K562 (cell line): ENCODE measurements at regions not wholly inside any gene's neighbourhood (a gene's known extent, or its start where the extent isn't known, plus 50 kb on each side); places are given as distances from the start of the nearest gene placed in this dataset.

ENCODE experiments used
- ATAC-seq: fragments of 200-7000 bp; cut with Tn5 transposase; 3 replicates; pipeline ENCODE4 v1.9.1; 2020; ENCODE audit warnings: moderate library complexity
- BruUV-seq: library from RNA; stranded (reverse); fragments of 400-500 nt; replicated peaks from 2 replicates; lab custom pipeline; 2021; lab: Mats Ljungman, UMichigan
- CTCF ChIA-PET: fragments of 300-600 bp; formaldehyde crosslinking; extraction: SDS; loops from one replicate; lab custom pipeline; 2021; ENCODE audit warnings: low intra/inter-chr PET ratio; lab: Yijun Ruan, JAX
- POLR2A ChIA-PET: fragments of 300-600, 350-650 bp; sonication (Branson Sonifier 250); formaldehyde crosslinking; extraction: SDS; loops from one replicate; lab custom pipeline; 2021; ENCODE audit warnings: antibody characterized with exemption, inconsistent platforms; lab: Yijun Ruan, JAX
- DNase-seq, 4 experiments: peaks; one replicate each; pipeline versions ENCODE4 v3.0.0 to v3.0.0-alpha.2; 2011 to 2018; ENCODE audit warnings: low spot score in 3 of 4, mixed read lengths in 3 of 4; ENCODE audit errors: extremely low read depth in 1 of 4
- FAIRE-seq: peaks from 2 replicates; lab custom pipeline; 2011; peaks lifted over from hg19 to GRCh38; lab: Jason Lieb, UNC
- H2AFZ ChIP-seq: 2 replicates; pipeline ENCODE4 v1.6.0; 2011; ENCODE audit warnings: low read depth, low read length, control low read depth, inconsistent platforms
- H3K27ac ChIP-seq: fragments of 200-600 bp; 3 replicates; pipeline ENCODE4 v1.8.0; 2011; ENCODE audit warnings: low read depth, mild to moderate bottlenecking, control low read depth, inconsistent platforms, low read length, moderate library complexity, mixed read lengths; ENCODE audit errors: extremely low read depth
- H3K27me3 ChIP-seq, 2 experiments: fragments of 300-600 bp in 1 of 2; 2 replicates in 1 of 2; 3 replicates in 1 of 2; pipeline versions ENCODE4 v1.6.0 to v1.8.0; 2011; ENCODE audit warnings: inconsistent platforms in 2 of 2, low read length in 2 of 2, mild to moderate bottlenecking in 1 of 2, mixed read lengths in 1 of 2, moderate library complexity in 1 of 2; ENCODE audit not compliant: control insufficient read depth in 2 of 2, insufficient read depth in 2 of 2
- H3K36me3 ChIP-seq: fragments of 300-600 bp; 3 replicates; pipeline ENCODE4 v1.8.0; 2011; ENCODE audit warnings: mild to moderate bottlenecking, low read length, inconsistent platforms; ENCODE audit not compliant: control insufficient read depth, insufficient read depth
- H3K4me1 ChIP-seq, 2 experiments: fragments of 200-600 bp in 1 of 2; replicated peaks in 1 of 2; 2 replicates in 1 of 2; 3 replicates in 1 of 2; pipeline versions ENCODE4 v1.5.1 to v1.8.0; 2011; ENCODE audit warnings: inconsistent platforms in 2 of 2, low read length in 2 of 2, mild to moderate bottlenecking in 1 of 2, mixed read lengths in 1 of 2, moderate library complexity in 1 of 2; ENCODE audit not compliant: control insufficient read depth in 2 of 2, insufficient read depth in 2 of 2
- H3K4me2 ChIP-seq: 2 replicates; pipeline ENCODE4 v1.6.1; 2011; ENCODE audit warnings: low read length, control low read depth, inconsistent platforms, mixed read lengths; ENCODE audit not compliant: insufficient read depth
- H3K4me3 ChIP-seq: fragments of 200-600 bp; sonication (generic), shearing (Covaris generic); 2 replicates; pipeline ENCODE4 v1.5.1; 2016; ENCODE audit warnings: control low read depth, inconsistent platforms
- H3K79me2 ChIP-seq: fragments of 200-600 bp; 3 replicates; pipeline ENCODE4 v1.8.0; 2011; ENCODE audit warnings: low read length, inconsistent platforms; ENCODE audit not compliant: control insufficient read depth, insufficient read depth
- H3K9ac ChIP-seq, 2 experiments: 2 replicates each; pipeline versions ENCODE4 v1.6.0 to v1.6.1; 2011; ENCODE audit warnings: low read depth in 2 of 2, low read length in 2 of 2, control low read depth in 1 of 2, inconsistent platforms in 1 of 2, mild to moderate bottlenecking in 1 of 2, mixed read lengths in 1 of 2; ENCODE audit not compliant: insufficient read depth in 1 of 2
- H3K9me1 ChIP-seq: one replicate; pipeline ENCODE4 v1.6.0; 2011; ENCODE audit warnings: inconsistent platforms, mild to moderate bottlenecking, low read length, moderate library complexity; ENCODE audit not compliant: control insufficient read depth, insufficient read depth
- H3K9me3 ChIP-seq: replicated peaks from 2 replicates; pipeline ENCODE4 v1.5.1; 2011; ENCODE audit warnings: low read depth, low read length, inconsistent platforms; ENCODE audit not compliant: control insufficient read depth, insufficient read depth
- H4K20me1 ChIP-seq: replicated peaks from 2 replicates; pipeline ENCODE4 v1.6.1; 2011; ENCODE audit warnings: low read length, inconsistent platforms, mixed read lengths; ENCODE audit not compliant: control insufficient read depth, insufficient read depth
- CBX3 ChIP-seq, 2 experiments: IDR thresholded peaks; 1 replicate in 1 of 2; 2 replicates in 1 of 2; pipeline ENCODE4 v1.6.1; 2012; ENCODE audit warnings: inconsistent platforms in 2 of 2, low read length in 2 of 2, borderline replicate concordance in 1 of 2, control low read depth in 1 of 2
- CBX8 ChIP-seq: fragments of 200-600 bp; sonication (generic); IDR thresholded peaks from 2 replicates; pipeline ENCODE4 v1.6.1; 2012; ENCODE audit warnings: borderline replicate concordance, mixed run types, low read depth, mild to moderate bottlenecking, moderate library complexity, mixed read lengths, low read length, control low read depth, inconsistent platforms; ENCODE audit not compliant: poor library complexity, severe bottlenecking; ENCODE audit errors: extremely low read depth
- CHD2 ChIP-seq: IDR thresholded peaks from 2 replicates; pipeline ENCODE4 v1.6.1; 2011; ENCODE audit warnings: low read depth, low read length
- HDAC8 ChIP-seq: fragments of 450-650 bp; IDR thresholded peaks from 2 replicates; pipeline ENCODE4 v1.6.1; 2016; ENCODE audit warnings: mild to moderate bottlenecking, missing genetic modification characterization, moderate library complexity, missing compliant biosample characterization
- KLF16 ChIP-seq: IDR thresholded peaks from 2 replicates; pipeline ENCODE4 v1.6.1; 2016; ENCODE audit warnings: antibody characterized with exemption
- MAZ ChIP-seq, 2 experiments: fragments of 450-650 bp in 1 of 2; sonication (generic) in 1 of 2; formaldehyde crosslinking; IDR thresholded peaks in 1 of 2; conservative IDR thresholded peaks in 1 of 2; 2 replicates each; pipeline versions ENCODE4 v1.4.0 to v1.5.0; 2020; ENCODE audit warnings: mild to moderate bottlenecking in 1 of 2, missing genetic modification reagents in 1 of 2
- NCOR1 ChIP-seq: fragments of 450-650 bp; IDR thresholded peaks from 2 replicates; pipeline ENCODE4 v1.6.1; 2016; ENCODE audit warnings: mild to moderate bottlenecking, moderate library complexity
- NR2C2 ChIP-seq, 2 experiments: fragments of 200-800 bp in 1 of 2; sonication (Bioruptor generic) in 1 of 2; sonication (generic) in 1 of 2; formaldehyde crosslinking in 1 of 2; IDR thresholded peaks; 2 replicates each; pipeline versions ENCODE4 v1.6.1 to v1.8.0; 2016 to 2022; ENCODE audit warnings: mild to moderate bottlenecking in 1 of 2, missing compliant biosample characterization in 1 of 2, missing genetic modification characterization in 1 of 2, missing genetic modification reagents in 1 of 2
- PML ChIP-seq: IDR thresholded peaks from 2 replicates; pipeline ENCODE4 v1.6.1; 2012; ENCODE audit warnings: low read length, inconsistent platforms
- PRMT5 ChIP-seq: sonication (generic); formaldehyde crosslinking; IDR thresholded peaks from 2 replicates; pipeline ENCODE4 v1.5.0; 2020; ENCODE audit warnings: missing genetic modification reagents
- RBM17 ChIP-seq: fragments of 200-400 bp; formaldehyde crosslinking; IDR thresholded peaks from 2 replicates; pipeline ENCODE4 v1.6.1; 2017; ENCODE audit warnings: low read depth, mild to moderate bottlenecking, low read length, borderline replicate concordance
- RBM25 ChIP-seq: fragments of 200-400 bp; formaldehyde crosslinking; IDR thresholded peaks from 2 replicates; pipeline ENCODE4 v1.6.1; 2018; ENCODE audit warnings: low read length, low read depth, moderate library complexity; ENCODE audit not compliant: severe bottlenecking
- RFX7 ChIP-seq: fragments of 250-450 bp; sonication (Bioruptor Pico); IDR thresholded peaks from 2 replicates; pipeline ENCODE4 v1.5.1; 2021; ENCODE audit warnings: mild to moderate bottlenecking
- TCF3 ChIP-seq: sonication (generic); formaldehyde crosslinking; IDR thresholded peaks from 2 replicates; pipeline ENCODE4 v1.4.0; 2020; ENCODE audit warnings: mild to moderate bottlenecking, missing genetic modification reagents
- TRIM24 ChIP-seq, 2 experiments: fragments of 450-650 bp; IDR thresholded peaks; 2 replicates each; pipeline ENCODE4 v1.6.1; 2016
- ZEB2 ChIP-seq: fragments of 450-650 bp; IDR thresholded peaks from 2 replicates; pipeline ENCODE4 v1.6.1; 2016
- ZNF146 ChIP-seq: IDR thresholded peaks from one replicate; pipeline ENCODE4 v1.6.1; 2018; ENCODE audit warnings: missing compliant biosample characterization; ENCODE audit not compliant: unreplicated experiment
- ZNF76 ChIP-seq: fragments of 250-450 bp; sonication (Bioruptor Pico); IDR thresholded peaks from 2 replicates; pipeline ENCODE4 v1.4.0; 2020; ENCODE audit warnings: mild to moderate bottlenecking, moderate library complexity, borderline replicate concordance
- WGBS: fragments of 100-300 bp; shearing (Covaris generic); methylation state at CpG from one replicate; pipeline ENCODE4 v1.1.6; 2016; ENCODE audit warnings: low coverage, mixed read lengths; ENCODE audit not compliant: insufficient coverage; ENCODE audit errors: missing lambda C conversion rate; 5-methylcytosine and 5-hydroxymethylcytosine counted together
- in situ Hi-C: fragments of 300-500 bp; cut with MboI; formaldehyde crosslinking; loops from 4 replicates; pipeline ENCODE4 v1.15.0; 2018; ENCODE audit warnings: inconsistent platforms, mixed read lengths
- intact Hi-C: fragments of 100-400 bp; cut with micrococcal nuclease; formaldehyde crosslinking; loops from 2 replicates; pipeline ENCODE4 v1.14.2; 2022

- intact Hi-C loops: no loop called here
- no peak for DNase-seq
- H3K4me1 ChIP-seq: no peaks in the 10 kb centered on the region
- no peaks in the 10 kb centered on the region for H4K20me1 ChIP-seq
- H3K9me1 ChIP-seq: no peaks in the 10 kb centered on the region
- in situ Hi-C loops: no loop called here
- H3K36me3 ChIP-seq: no peaks in the 10 kb centered on the region
- CTCF ChIA-PET: no interaction called here
- BruUV-seq: no TSS peak
- no peaks in the 10 kb centered on the region for H3K9me3 ChIP-seq
- no peaks in the 10 kb centered on the region for H3K79me2 ChIP-seq
- FAIRE-seq: no peak
- no peak overlapping the region for H2AFZ ChIP-seq
- TF ChIP-seq NCOR1 (no peak), ZNF146 (CRISPR knock-in tag) (peak; percentile 69), CBX3 (IDR thresholded peaks at IDR 0.05; ENCODE audit: borderline replicate concordance in 1 of 2, low read length in 2 of 2) (no peak), ZNF76 (no peak), RBM25 (peak; percentile 54)
- no peak overlapping the region for H3K4me2 ChIP-seq
- H3K4me3 ChIP-seq: no peak overlapping the region
- H3K27me3 ChIP-seq: no peaks in the 10 kb centered on the region
- no peak overlapping the region for H3K9ac ChIP-seq
- POLR2A ChIA-PET: no interaction called here
- ATAC-seq: no peak
- H3K27ac ChIP-seq: no peak overlapping the region
Measured at GRCh38 chr12:63498239-63498638, 170.1 kb downstream of the DPY19L2 start.

GRCh38 chr12:63496654-63497053, 171.6 kb downstream of the DPY19L2 start:
- no peaks in the 10 kb centered on the region for H3K36me3 ChIP-seq
- H3K27ac ChIP-seq: no peak overlapping the region
- H2AFZ ChIP-seq: no peak overlapping the region
- H3K9me3 ChIP-seq: no peaks in the 10 kb centered on the region
- no peak overlapping the region for H3K4me3 ChIP-seq
- no peak for ATAC-seq
- no peaks in the 10 kb centered on the region for H3K4me1 ChIP-seq
- ChIA-PET CTCF (no interaction called here), POLR2A (no interaction called here)
- 0% methylated on average over 2 of the region's 2 CpGs for WGBS
- no peaks in the 10 kb centered on the region for H4K20me1 ChIP-seq
- in situ Hi-C loops: no loop called here
- no peaks in the 10 kb centered on the region for H3K9me1 ChIP-seq
- no peaks in the 10 kb centered on the region for H3K27me3 ChIP-seq
- no peaks in the 10 kb centered on the region for H3K79me2 ChIP-seq
- DNase-seq: no peak
- no peak for TF ChIP-seq CHD2
- TF ChIP-seq RBM17: no peak
- no peak for TF ChIP-seq ZEB2
- TF ChIP-seq TCF3 (CRISPR knock-in tag): no peak
- no peak for TF ChIP-seq PML
- no peak for TF ChIP-seq KLF16
- TF ChIP-seq RFX7 (CRISPR knock-in tag): no peak
- no peak for TF ChIP-seq PRMT5 (CRISPR knock-in tag)
- TF ChIP-seq TRIM24 (IDR thresholded peaks at IDR 0.05): no peak
- no peak for TF ChIP-seq NR2C2 (CRISPR knock-in tag; IDR thresholded peaks at IDR 0.05)
- no peak for TF ChIP-seq NR2C2 (tag; IDR thresholded peaks at IDR 0.05)
- TF ChIP-seq MAZ (CRISPR knock-in tag; conservative IDR thresholded peaks at IDR 0.05 in 1 of 2, IDR thresholded peaks at IDR 0.05 in 1 of 2): no peak
- no peak for TF ChIP-seq CBX8
- no peak for TF ChIP-seq HDAC8 (tag)
- FAIRE-seq: no peak
- H3K4me2 ChIP-seq: no peak overlapping the region
- intact Hi-C loops: no loop called here
- H3K9ac ChIP-seq: no peak overlapping the region
- BruUV-seq: no TSS peak
